ENCODE measurements at regions not wholly inside any gene's neighbourhood (a gene's known extent, or its start where the extent isn't known, plus 50 kb on each side); places are given as distances from the start of the nearest gene placed in this dataset.

GRCh38 chr1:232405781-232406180 is 224.2 kb downstream of the SIPA1L2 start:
- Histone ChIP-seq H3K27me3 (ENCODE audit: control insufficient read depth in 1 of 2, insufficient read depth in 2 of 2, low read length in 1 of 2) (no peaks in the 10 kb centered on the region), H3K27ac (ENCODE audit: low read depth in 1 of 2, low read length in 2 of 2) (no peak overlapping the region), H3K4me3 (ENCODE audit: low read length in 2 of 2) (no peak overlapping the region), H3K36me3 (ENCODE audit: control insufficient read depth in 1 of 2, insufficient read depth in 2 of 2, low read length in 1 of 2) (no peaks in the 10 kb centered on the region), H3K4me1 (ENCODE audit: control insufficient read depth in 1 of 2, insufficient read depth in 2 of 2, low read length in 2 of 2) (no peaks in the 10 kb centered on the region), H3K9me3 (ENCODE audit: control insufficient read depth, low read length) (no peaks in the 10 kb centered on the region)
- ATAC-seq (ENCODE audit: low FRiP score) (no peak), DNase-seq (no peak)
- intact Hi-C loops (cut with DNase I), result no loop called here

DNA sequence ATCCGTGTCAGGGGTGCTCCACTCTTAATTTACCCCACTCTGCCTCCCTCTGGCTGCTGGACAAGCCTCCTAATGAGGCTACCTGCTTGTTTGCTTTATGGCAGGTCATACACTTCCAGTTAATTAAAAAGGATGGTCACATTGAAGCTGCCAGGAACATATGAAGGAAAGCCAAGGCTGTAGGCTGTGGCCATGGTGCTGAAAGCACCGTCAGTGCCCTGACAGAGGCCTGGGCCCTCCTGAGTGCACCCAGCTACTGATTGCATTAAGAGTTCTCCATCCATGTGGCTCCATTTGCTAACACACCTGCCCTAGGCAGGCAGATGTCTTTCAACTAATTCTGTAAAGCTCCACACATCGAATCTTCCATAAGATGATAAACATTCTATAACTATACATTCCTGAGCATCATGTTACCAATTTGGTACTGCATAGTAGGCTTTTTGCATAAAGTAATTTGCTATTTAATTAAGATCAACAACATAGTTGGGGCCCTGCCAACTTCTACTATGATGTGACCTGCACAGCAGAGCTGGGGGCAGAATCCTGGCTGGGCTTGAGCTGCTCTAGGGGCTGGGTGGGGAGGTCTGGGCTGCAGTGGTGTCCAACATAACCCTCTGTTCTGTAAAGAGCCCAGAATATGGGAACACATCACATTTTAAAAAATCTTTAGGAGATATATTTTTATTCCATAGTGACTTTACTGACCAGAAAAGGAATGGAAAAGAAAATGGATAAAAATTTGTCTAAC is 224.8 kb downstream of the SIPA1L2 start:
- Histone ChIP-seq H3K27ac (ENCODE audit: low read depth in 1 of 2, low read length in 2 of 2) (no peak overlapping the region), H3K4me1 (ENCODE audit: control insufficient read depth in 1 of 2, insufficient read depth in 2 of 2, low read length in 2 of 2) (no peaks in the 10 kb centered on the region), H3K27me3 (ENCODE audit: control insufficient read depth in 1 of 2, insufficient read depth in 2 of 2, low read length in 1 of 2) (no peaks in the 10 kb centered on the region), H3K4me3 (ENCODE audit: low read length in 2 of 2) (no peak overlapping the region), H3K9me3 (ENCODE audit: control insufficient read depth, low read length) (no peaks in the 10 kb centered on the region), H3K36me3 (ENCODE audit: control insufficient read depth in 1 of 2, insufficient read depth in 2 of 2, low read length in 1 of 2) (no peaks in the 10 kb centered on the region)
- no peak for DNase-seq
- no peak for ATAC-seq (ENCODE audit: low FRiP score)
- intact Hi-C loops (cut with DNase I), result no loop called here
- 82 to 86% methylated on average over 3 of the region's 3 CpGs for WGBS, 2 donors

GRCh38 chr1:232404227-232404626 is 225.7 kb downstream of the SIPA1L2 start:
- intact Hi-C loops (cut with DNase I), result no loop called here
- no peak overlapping the region for H3K27ac ChIP-seq (ENCODE audit: low read depth in 1 of 2, low read length in 2 of 2)
- H3K4me3 ChIP-seq (ENCODE audit: low read length in 2 of 2), result no peak overlapping the region
- H3K36me3 ChIP-seq (ENCODE audit: control insufficient read depth in 1 of 2, insufficient read depth in 2 of 2, low read length in 1 of 2), result no peaks in the 10 kb centered on the region
- no peaks in the 10 kb centered on the region for H3K4me1 ChIP-seq (ENCODE audit: control insufficient read depth in 1 of 2, insufficient read depth in 2 of 2, low read length in 2 of 2)
- ATAC-seq (ENCODE audit: low FRiP score), result no peak
- WGBS, 2 donors, result 94 to 99% methylated on average over 3 of the region's 3 CpGs
- H3K9me3 ChIP-seq (ENCODE audit: control insufficient read depth, low read length), result no peaks in the 10 kb centered on the region
- no peak for DNase-seq
- H3K27me3 ChIP-seq (ENCODE audit: control insufficient read depth in 1 of 2, insufficient read depth in 2 of 2, low read length in 1 of 2), result no peaks in the 10 kb centered on the region

DNA sequence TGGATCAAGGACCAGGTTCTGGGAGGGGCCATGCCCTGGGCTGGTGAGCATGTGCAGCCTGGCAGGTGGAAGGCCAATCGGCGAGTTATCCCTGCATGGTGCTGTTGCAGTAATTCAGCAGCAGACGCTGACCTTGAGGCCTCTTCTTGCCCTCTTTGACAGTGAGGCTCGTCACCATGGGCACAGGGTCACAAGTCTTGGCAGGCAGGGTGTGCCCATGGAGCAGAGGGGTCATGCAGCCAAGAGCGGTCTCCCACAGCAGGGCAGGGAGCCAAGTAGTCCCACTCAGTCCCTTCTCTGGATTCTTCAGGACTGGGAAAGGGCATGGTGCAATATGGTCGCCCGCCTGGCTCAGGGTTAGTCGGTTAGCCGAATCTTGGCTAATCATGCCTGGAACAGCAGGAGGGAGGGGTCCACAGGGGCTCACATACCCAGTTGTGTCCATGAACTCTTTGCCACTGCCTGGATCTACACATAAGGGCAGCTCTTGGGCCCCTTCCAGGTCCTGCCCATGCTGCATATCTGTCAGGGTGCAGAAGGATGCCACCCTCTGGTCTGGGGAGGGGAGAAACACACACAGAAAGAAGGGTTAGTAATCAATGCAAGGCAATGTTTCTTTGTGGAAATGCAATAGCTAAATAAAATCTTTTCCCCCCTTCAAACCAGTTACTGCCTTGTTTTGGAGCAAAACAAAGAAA is 226.8 kb downstream of the SIPA1L2 start:
- Histone ChIP-seq H3K9me3 (ENCODE audit: control insufficient read depth, low read length) (no peaks in the 10 kb centered on the region), H3K27me3 (ENCODE audit: control insufficient read depth in 1 of 2, insufficient read depth in 2 of 2, low read length in 1 of 2) (no peaks in the 10 kb centered on the region), H3K27ac (ENCODE audit: low read depth in 1 of 2, low read length in 2 of 2) (no peak overlapping the region), H3K36me3 (ENCODE audit: control insufficient read depth in 1 of 2, insufficient read depth in 2 of 2, low read length in 1 of 2) (peaks cover 0 to 2% of the 10 kb centered on the region in 2 donors), H3K4me1 (ENCODE audit: control insufficient read depth in 1 of 2, insufficient read depth in 2 of 2, low read length in 2 of 2) (no peaks in the 10 kb centered on the region), H3K4me3 (ENCODE audit: low read length in 2 of 2) (no peak overlapping the region)
- ATAC-seq (ENCODE audit: low FRiP score) (no peak), DNase-seq (no peak)
- WGBS, 2 donors, result 98 to 99% methylated on average over 9 of the region's 9 CpGs
- intact Hi-C loops (cut with DNase I), result no loop called here

DNA sequence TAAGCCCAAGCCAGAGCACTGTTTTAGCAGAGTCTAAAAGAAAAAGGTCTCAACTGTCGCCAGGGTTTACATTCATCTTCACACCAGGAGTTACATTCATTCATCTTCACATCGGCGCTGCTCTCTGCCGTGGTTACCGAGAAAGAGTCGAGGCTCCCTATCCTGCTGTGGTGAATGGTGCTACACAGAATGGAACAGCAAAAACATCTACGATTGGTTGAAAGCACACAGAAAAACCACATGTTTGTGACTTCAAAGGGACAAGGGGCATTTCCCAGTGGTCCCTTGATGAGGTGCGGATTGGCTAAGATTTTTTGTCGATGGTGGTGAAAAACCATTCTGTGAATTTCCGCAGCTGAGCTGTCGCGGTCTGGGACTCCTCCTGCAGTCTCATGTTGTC is 231.1 kb downstream of the SIPA1L2 start:
- H3K36me3 ChIP-seq (ENCODE audit: control insufficient read depth in 1 of 2, insufficient read depth in 2 of 2, low read length in 1 of 2), result peaks cover 0 to 2% of the 10 kb centered on the region in 2 donors
- H3K4me3 ChIP-seq (ENCODE audit: low read length in 2 of 2), result no peak overlapping the region

GRCh38 chr1:232393444-232394146 is 236.3 kb downstream of the SIPA1L2 start:
- no peaks in the 10 kb centered on the region for H3K27me3 ChIP-seq (ENCODE audit: control insufficient read depth in 1 of 2, insufficient read depth in 2 of 2, low read length in 1 of 2)
- intact Hi-C loops (cut with DNase I), result no loop called here
- no peak overlapping the region for H3K27ac ChIP-seq (ENCODE audit: low read depth in 1 of 2, low read length in 2 of 2)
- no peaks in the 10 kb centered on the region for H3K4me1 ChIP-seq (ENCODE audit: control insufficient read depth in 1 of 2, insufficient read depth in 2 of 2, low read length in 2 of 2)
- H3K36me3 ChIP-seq (ENCODE audit: control insufficient read depth in 1 of 2, insufficient read depth in 2 of 2, low read length in 1 of 2), result no peaks in the 10 kb centered on the region
- DNase-seq (no peak), ATAC-seq (ENCODE audit: low FRiP score) (no peak)
- 50 to 67% methylated on average over 5 of the region's 5 CpGs for WGBS, 2 donors
- no peaks in the 10 kb centered on the region for H3K9me3 ChIP-seq (ENCODE audit: control insufficient read depth, low read length)
- H3K4me3 ChIP-seq (ENCODE audit: low read length in 2 of 2), result no peak overlapping the region

More for the DNA sequence above, 231.1 kb downstream of the SIPA1L2 start:
- no peak for ATAC-seq (ENCODE audit: low FRiP score)
- H3K27me3 ChIP-seq (ENCODE audit: control insufficient read depth in 1 of 2, insufficient read depth in 2 of 2, low read length in 1 of 2), result no peaks in the 10 kb centered on the region
- H3K27ac ChIP-seq (ENCODE audit: low read depth in 1 of 2, low read length in 2 of 2), result no peak overlapping the region
- no peak for DNase-seq
- intact Hi-C loops (cut with DNase I), result no loop called here
- H3K9me3 ChIP-seq (ENCODE audit: control insufficient read depth, low read length), result no peaks in the 10 kb centered on the region
- no peaks in the 10 kb centered on the region for H3K4me1 ChIP-seq (ENCODE audit: control insufficient read depth in 1 of 2, insufficient read depth in 2 of 2, low read length in 2 of 2)
- 93 to 95% methylated on average over 12 of the region's 12 CpGs for whole genome bisulfite sequencing, 2 donors

DNA sequence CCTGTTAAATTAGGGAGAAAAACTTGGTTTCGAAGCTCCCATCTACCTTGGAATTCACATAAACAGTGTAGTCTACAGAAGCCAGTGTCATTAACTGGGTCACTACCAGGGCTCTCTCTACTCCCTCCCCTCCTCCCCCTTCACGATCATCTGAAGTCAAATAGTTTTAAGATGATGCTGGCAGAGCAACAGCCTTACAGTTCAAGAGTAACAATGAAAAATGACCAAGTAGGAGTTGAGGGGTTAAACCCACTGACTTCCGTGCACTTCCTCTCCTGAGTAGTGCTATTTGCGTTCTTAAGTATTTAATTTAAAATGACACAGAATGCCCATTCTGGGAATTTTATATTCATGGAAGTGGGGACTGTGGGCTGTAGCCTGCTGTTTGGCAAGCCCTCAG is 236.9 kb downstream of the SIPA1L2 start:
- ATAC-seq (ENCODE audit: low FRiP score) (no peak), DNase-seq (no peak)
- no peak overlapping the region for H3K27ac ChIP-seq (ENCODE audit: low read depth in 1 of 2, low read length in 2 of 2)
- H3K27me3 ChIP-seq (ENCODE audit: control insufficient read depth in 1 of 2, insufficient read depth in 2 of 2, low read length in 1 of 2), result no peaks in the 10 kb centered on the region
- intact Hi-C loops (cut with DNase I), result no loop called here
- no peak overlapping the region for H3K4me3 ChIP-seq (ENCODE audit: low read length in 2 of 2)
- H3K9me3 ChIP-seq (ENCODE audit: control insufficient read depth, low read length), result no peaks in the 10 kb centered on the region
- WGBS, 2 donors, result 38 to 39% methylated on average over 4 of the region's 4 CpGs
- H3K4me1 ChIP-seq (ENCODE audit: control insufficient read depth in 1 of 2, insufficient read depth in 2 of 2, low read length in 2 of 2), result no peaks in the 10 kb centered on the region
- H3K36me3 ChIP-seq (ENCODE audit: control insufficient read depth in 1 of 2, insufficient read depth in 2 of 2, low read length in 1 of 2), result no peaks in the 10 kb centered on the region

- whole genome bisulfite sequencing, 2 donors, result 71% methylated on average over 3 of the region's 3 CpGs
These were observed 239.3 kb downstream of the SIPA1L2 start for GRCh38 chr1:232390590-232390989.

More at GRCh38 chr1:232390590-232390989, 239.3 kb downstream of the SIPA1L2 start:
- Histone ChIP-seq H3K4me3 (ENCODE audit: low read length in 2 of 2) (no peak overlapping the region), H3K36me3 (ENCODE audit: control insufficient read depth in 1 of 2, insufficient read depth in 2 of 2, low read length in 1 of 2) (no peaks in the 10 kb centered on the region), H3K9me3 (ENCODE audit: control insufficient read depth, low read length) (no peaks in the 10 kb centered on the region), H3K27me3 (ENCODE audit: control insufficient read depth in 1 of 2, insufficient read depth in 2 of 2, low read length in 1 of 2) (no peaks in the 10 kb centered on the region), H3K4me1 (ENCODE audit: control insufficient read depth in 1 of 2, insufficient read depth in 2 of 2, low read length in 2 of 2) (no peaks in the 10 kb centered on the region), H3K27ac (ENCODE audit: low read depth in 1 of 2, low read length in 2 of 2) (no peak overlapping the region)
- DNase-seq, result no peak
- intact Hi-C loops (cut with DNase I), result no loop called here
- ATAC-seq (ENCODE audit: low FRiP score), result no peak
